Pancreas (tissue), 10 donors: ENCODE measurements at regions not wholly inside any gene's neighbourhood (a gene's known extent, or its start where the extent isn't known, plus 50 kb on each side); places are given as distances from the start of the nearest gene placed in this dataset.

Source experiments
- ATAC-seq, 4 donors: fragments of 200-7000 bp; cut with Tn5 transposase; one replicate each; pipeline versions ENCODE4 v1.8.0 to v1.9.1; 2020; ENCODE audit warnings: mild to moderate bottlenecking in 4 of 4, moderate library complexity in 4 of 4
- DNase-seq, 6 donors: peaks; one replicate each; pipeline ENCODE4 v3.0.0-alpha.2; 2020
- FAIRE-seq: peaks from 2 replicates; lab custom pipeline; 2012; peaks lifted over from hg19 to GRCh38; lab: Jason Lieb, UNC
- H3K27ac ChIP-seq, 4 donors: fragments of 200-600 bp; sonication (generic); 1 replicate in 3 of 4; 2 replicates in 1 of 4; pipeline versions ENCODE4 v1.5.0 to v1.8.0; 2020
- H3K27me3 ChIP-seq, 4 donors: fragments of 200-600 bp; one replicate each; pipeline ENCODE4 v1.8.0; 2021
- H3K36me3 ChIP-seq, 3 donors: fragments of 200-600 bp; sonication (generic) in 1 of 3; one replicate each; pipeline versions ENCODE4 v1.5.0 to v1.8.0; 2020 to 2021
- H3K4me1 ChIP-seq, 3 donors: fragments of 200-600 bp; one replicate each; pipeline ENCODE4 v1.8.0; 2021
- H3K4me3 ChIP-seq, 4 donors: fragments of 200-600 bp; sonication (generic) in 2 of 4; one replicate each; pipeline versions ENCODE4 v1.5.0 to v1.8.0; 2020 to 2021
- H3K9me3 ChIP-seq, 4 donors: fragments of 200-600 bp; one replicate each; pipeline ENCODE4 v1.8.0; 2021
- WGBS, 2 donors: extraction: QIAGEN DNeasy Blood & Tissue Kit; methylation state at CpG; one replicate each; pipeline ENCODE4 v1.1.7; 2013; 5-methylcytosine and 5-hydroxymethylcytosine counted together
- intact Hi-C, 3 donors: fragments of 100-400 bp; cut with DNase I; formaldehyde crosslinking; loops; one replicate each; pipeline versions ENCODE4 v1.11.1 to v1.14.2; 2022
- TF ChIP-seq, protein P1 (sequence below), 4 donors: fragments of 200-600 bp; sonication (generic) in 3 of 4; IDR thresholded peaks; one replicate each; pipeline versions ENCODE4 v1.5.0 to v1.8.0; 2021; ENCODE audit warnings: antibody characterized with exemption in 4 of 4
- donor health status: healthy with polysubstance abuse.
- donor health status: DM: no; HTN: no; CAD: no; lungs with moderate emphysema.
- donor health status: DM: no; HTN: no; CAD: no.
- donor health status: control.
- donor health status: control.
- donor health status: Bipolar disorder and iron deficiency.
- donor health status: DM: yes; HTN: yes; CAD: no.
- donor health status: DM: no; HTN: no; CAD: no.
- donor health status: DM: no; HTN: no; CAD: no.
- donor health status: DM: yes; HTN: yes; CAD: no.

DNA sequence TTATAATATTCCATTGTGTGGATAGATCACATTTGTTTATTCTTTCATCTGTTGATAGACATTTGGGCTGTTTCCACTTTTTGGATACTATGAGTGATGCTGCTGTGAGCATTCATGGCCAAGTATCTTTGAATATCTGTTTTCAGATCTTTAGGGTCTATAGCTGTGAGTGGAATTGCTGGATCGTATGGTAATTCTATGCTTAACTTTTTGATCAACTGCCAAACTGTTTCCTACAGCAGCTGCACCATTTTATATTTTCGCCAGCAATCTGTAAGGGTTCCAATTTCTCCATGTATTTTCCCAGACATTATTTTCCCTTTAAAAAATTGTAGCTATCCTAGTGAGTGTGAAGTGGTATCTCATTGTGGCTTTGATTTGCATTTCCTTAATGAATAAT lies 238.1 kb downstream of the AACS start:
- Histone ChIP-seq H3K9me3 (no peaks in the 10 kb centered on the region), H3K27ac (no peak overlapping the region), H3K4me1 (no peaks in the 10 kb centered on the region), H3K27me3 (no peaks in the 10 kb centered on the region), H3K4me3 (no peak overlapping the region), H3K36me3 (no peaks in the 10 kb centered on the region)
- DNase-seq (no peak), ATAC-seq (no peak), FAIRE-seq (no peak)
- TF ChIP-seq, protein P1, sequence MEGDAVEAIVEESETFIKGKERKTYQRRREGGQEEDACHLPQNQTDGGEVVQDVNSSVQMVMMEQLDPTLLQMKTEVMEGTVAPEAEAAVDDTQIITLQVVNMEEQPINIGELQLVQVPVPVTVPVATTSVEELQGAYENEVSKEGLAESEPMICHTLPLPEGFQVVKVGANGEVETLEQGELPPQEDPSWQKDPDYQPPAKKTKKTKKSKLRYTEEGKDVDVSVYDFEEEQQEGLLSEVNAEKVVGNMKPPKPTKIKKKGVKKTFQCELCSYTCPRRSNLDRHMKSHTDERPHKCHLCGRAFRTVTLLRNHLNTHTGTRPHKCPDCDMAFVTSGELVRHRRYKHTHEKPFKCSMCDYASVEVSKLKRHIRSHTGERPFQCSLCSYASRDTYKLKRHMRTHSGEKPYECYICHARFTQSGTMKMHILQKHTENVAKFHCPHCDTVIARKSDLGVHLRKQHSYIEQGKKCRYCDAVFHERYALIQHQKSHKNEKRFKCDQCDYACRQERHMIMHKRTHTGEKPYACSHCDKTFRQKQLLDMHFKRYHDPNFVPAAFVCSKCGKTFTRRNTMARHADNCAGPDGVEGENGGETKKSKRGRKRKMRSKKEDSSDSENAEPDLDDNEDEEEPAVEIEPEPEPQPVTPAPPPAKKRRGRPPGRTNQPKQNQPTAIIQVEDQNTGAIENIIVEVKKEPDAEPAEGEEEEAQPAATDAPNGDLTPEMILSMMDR (IDR thresholded peaks at IDR 0.05): no peak
- intact Hi-C loops: no loop called here
- WGBS, 2 donors: 51 to 60% methylated on average over 2 of the region's 2 CpGs

DNA sequence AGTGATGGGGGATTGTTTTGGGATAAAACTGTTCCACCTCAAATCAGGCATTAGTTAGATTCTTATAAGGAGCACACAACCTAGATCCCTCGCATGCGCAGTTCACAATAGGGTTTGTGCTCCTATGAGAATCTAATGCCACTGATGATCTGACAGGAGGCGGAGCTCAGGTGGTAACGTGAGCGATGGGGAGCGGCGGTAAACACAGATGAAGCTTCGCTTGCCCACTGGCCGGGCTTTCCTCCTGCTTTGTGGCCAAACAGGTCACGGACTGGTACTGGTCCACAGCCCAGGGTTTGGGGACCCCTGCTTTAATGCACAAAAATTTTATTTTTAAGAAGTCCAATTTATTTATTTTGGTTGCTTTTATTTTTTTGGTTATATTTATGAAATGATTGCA lies 238.8 kb downstream of the AACS start:
- 80 to 85% methylated on average over 10 of the region's 10 CpGs for WGBS, 2 donors
- intact Hi-C loops: no loop called here
- H3K4me3 ChIP-seq: no peak overlapping the region
- TF ChIP-seq, protein P1 (IDR thresholded peaks at IDR 0.05): no peak
- H3K4me1 ChIP-seq: no peaks in the 10 kb centered on the region
- H3K36me3 ChIP-seq: no peaks in the 10 kb centered on the region
- FAIRE-seq (no peak), DNase-seq (no peak), ATAC-seq (no peak)
- H3K27ac ChIP-seq: no peak overlapping the region
- H3K9me3 ChIP-seq: no peaks in the 10 kb centered on the region
- H3K27me3 ChIP-seq: no peaks in the 10 kb centered on the region

DNA sequence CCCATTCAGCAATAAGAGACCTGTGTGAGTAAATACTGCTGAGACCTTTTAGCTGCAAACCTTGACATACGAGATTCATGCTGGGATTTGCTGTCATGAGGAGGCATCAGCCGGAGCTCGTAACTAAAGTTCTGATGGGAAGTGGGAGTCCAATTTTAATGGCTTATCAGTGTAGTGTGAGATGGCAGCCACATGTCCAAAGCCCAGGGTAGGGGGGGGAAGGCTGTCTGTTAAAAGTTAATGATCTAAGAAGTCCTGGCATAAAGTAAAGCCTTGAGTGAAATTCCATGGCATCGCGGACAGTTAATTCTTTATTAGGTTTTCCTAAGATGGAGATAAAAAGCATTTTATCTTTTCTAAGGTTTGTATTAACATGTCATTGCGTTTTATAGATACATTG lies 240.0 kb downstream of the AACS start:
- Histone ChIP-seq H3K9me3 (no peaks in the 10 kb centered on the region), H3K36me3 (no peaks in the 10 kb centered on the region), H3K27ac (no peak overlapping the region), H3K4me3 (no peak overlapping the region), H3K27me3 (no peaks in the 10 kb centered on the region), H3K4me1 (no peaks in the 10 kb centered on the region)
- ATAC-seq: no peak
- TF ChIP-seq, protein P1 (IDR thresholded peaks at IDR 0.05): no peak
- no peak for FAIRE-seq
- intact Hi-C loops: no loop called here
- 42 to 50% methylated on average over 6 of the region's 6 CpGs for WGBS, 2 donors
- DNase-seq: no peak

DNA sequence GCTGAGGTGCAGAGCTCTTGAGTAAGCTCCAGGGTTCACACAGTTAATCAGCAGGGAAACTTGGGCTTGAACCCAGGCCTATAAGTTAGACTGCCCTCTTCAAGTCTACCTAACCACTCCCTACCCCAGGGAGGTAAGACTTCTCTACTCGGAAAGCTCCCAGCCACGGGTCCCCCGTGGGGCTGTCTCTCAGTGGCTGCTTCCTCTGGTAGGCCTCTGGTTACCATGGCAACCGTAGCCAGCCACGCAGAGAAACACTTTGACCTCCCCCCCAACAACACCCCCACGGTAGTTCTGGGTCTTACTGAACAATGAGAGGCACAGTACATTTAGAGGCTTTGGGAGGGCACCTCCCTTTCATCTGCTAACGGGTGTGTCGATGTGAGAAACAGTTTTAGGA lies 245.2 kb downstream of the AACS start:
- no peak overlapping the region for H3K27ac ChIP-seq
- 47 to 58% methylated on average over 8 of the region's 8 CpGs for WGBS, 2 donors
- FAIRE-seq: no peak

DNA sequence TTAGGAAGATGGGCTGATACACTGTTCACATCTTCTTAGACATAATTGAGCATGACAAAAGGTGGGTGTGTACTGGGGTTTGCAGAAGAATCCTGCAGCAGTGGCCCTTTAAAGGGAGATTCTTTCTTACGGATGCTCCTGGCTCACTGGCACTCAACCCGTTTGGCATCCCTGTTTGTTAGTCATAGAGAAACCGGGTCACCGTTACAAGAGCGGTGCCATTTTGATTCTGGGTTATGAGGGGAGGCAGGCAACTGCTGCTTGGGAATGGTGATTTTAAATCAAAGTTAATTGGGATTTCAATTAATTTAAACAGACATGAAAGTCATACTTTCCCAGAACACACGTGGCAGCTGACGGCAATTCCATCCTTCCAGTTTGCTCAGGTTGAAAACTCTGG lies 245.8 kb downstream of the AACS start:
- DNase-seq (no peak), FAIRE-seq (no peak), ATAC-seq (no peak)
- no peaks in the 10 kb centered on the region for H3K27me3 ChIP-seq
- WGBS, 2 donors: 68 to 75% methylated on average over 7 of the region's 7 CpGs
- no peaks in the 10 kb centered on the region for H3K36me3 ChIP-seq
- H3K4me1 ChIP-seq: no peaks in the 10 kb centered on the region
- H3K4me3 ChIP-seq: no peak overlapping the region
- TF ChIP-seq, protein P1 (IDR thresholded peaks at IDR 0.05): no peak
- no peak overlapping the region for H3K27ac ChIP-seq
- intact Hi-C loops: no loop called here
- no peaks in the 10 kb centered on the region for H3K9me3 ChIP-seq

More for the DNA sequence above, 245.2 kb downstream of the AACS start:
- ATAC-seq (no peak), DNase-seq (no peak)
- Histone ChIP-seq H3K9me3 (no peaks in the 10 kb centered on the region), H3K4me1 (no peaks in the 10 kb centered on the region), H3K36me3 (no peaks in the 10 kb centered on the region), H3K27me3 (no peaks in the 10 kb centered on the region), H3K4me3 (no peak overlapping the region)
- intact Hi-C loops: no loop called here
- TF ChIP-seq, protein P1 (IDR thresholded peaks at IDR 0.05): no peak
